Thymus (tissue), 11 donors: ENCODE measurements at regions not wholly inside any gene's neighbourhood (a gene's known extent, or its start where the extent isn't known, plus 50 kb on each side); places are given as distances from the start of the nearest gene placed in this dataset.

Source experiments
- DNase-seq, 9 donors: peaks; one replicate each; pipeline ENCODE4 v3.0.0-alpha.2; 2013; ENCODE audit warnings: low spot score in 9 of 9, low read depth in 6 of 9, missing footprints in 1 of 9
- H3K27ac ChIP-seq, 2 donors: one replicate each; pipeline ENCODE4 v1.5.1; 2013; ENCODE audit warnings: control low read depth in 1 of 2, low read depth in 1 of 2, low read length in 1 of 2, mild to moderate bottlenecking in 1 of 2, moderate library complexity in 1 of 2
- H3K27me3 ChIP-seq, 2 donors: one replicate each; pipeline ENCODE4 v1.5.1; 2013; ENCODE audit warnings: low read length in 1 of 2; ENCODE audit not compliant: control insufficient read depth in 2 of 2, insufficient read depth in 1 of 2
- H3K36me3 ChIP-seq, 2 donors: one replicate each; pipeline ENCODE4 v1.5.1; 2013; ENCODE audit warnings: low read length in 1 of 2, mild to moderate bottlenecking in 1 of 2, moderate library complexity in 1 of 2; ENCODE audit not compliant: control insufficient read depth in 2 of 2, insufficient read depth in 2 of 2
- H3K4me1 ChIP-seq, 2 donors: one replicate each; pipeline ENCODE4 v1.5.1; 2013; ENCODE audit warnings: low read length in 2 of 2; ENCODE audit not compliant: control insufficient read depth in 2 of 2, insufficient read depth in 2 of 2
- H3K4me3 ChIP-seq, 2 donors: one replicate each; pipeline ENCODE4 v1.5.1; 2013; ENCODE audit warnings: low read length in 2 of 2, control low read depth in 1 of 2, mild to moderate bottlenecking in 1 of 2
- H3K9me3 ChIP-seq, 2 donors: one replicate each; pipeline ENCODE4 v1.5.1; 2013; ENCODE audit warnings: low read length in 1 of 2, mild to moderate bottlenecking in 1 of 2; ENCODE audit not compliant: control insufficient read depth in 2 of 2, insufficient read depth in 1 of 2
- WGBS: extraction: QIAGEN DNeasy Blood & Tissue Kit; methylation state at CpG from one replicate; pipeline ENCODE4 v1.1.7; 2013; 5-methylcytosine and 5-hydroxymethylcytosine counted together
- donor health status: healthy.

GRCh38 chr10:56090914-56091540 is 270.0 kb downstream of the ZWINT start:
- Histone ChIP-seq H3K27ac (no peak overlapping the region), H3K9me3 (peaks cover 0 to 7% of the 10 kb centered on the region in 2 donors), H3K36me3 (no peaks in the 10 kb centered on the region), H3K4me3 (no peak overlapping the region), H3K4me1 (no peaks in the 10 kb centered on the region), H3K27me3 (no peaks in the 10 kb centered on the region)
- no peak for DNase-seq
- 53% methylated on average over 3 of the region's 3 CpGs for WGBS

DNA sequence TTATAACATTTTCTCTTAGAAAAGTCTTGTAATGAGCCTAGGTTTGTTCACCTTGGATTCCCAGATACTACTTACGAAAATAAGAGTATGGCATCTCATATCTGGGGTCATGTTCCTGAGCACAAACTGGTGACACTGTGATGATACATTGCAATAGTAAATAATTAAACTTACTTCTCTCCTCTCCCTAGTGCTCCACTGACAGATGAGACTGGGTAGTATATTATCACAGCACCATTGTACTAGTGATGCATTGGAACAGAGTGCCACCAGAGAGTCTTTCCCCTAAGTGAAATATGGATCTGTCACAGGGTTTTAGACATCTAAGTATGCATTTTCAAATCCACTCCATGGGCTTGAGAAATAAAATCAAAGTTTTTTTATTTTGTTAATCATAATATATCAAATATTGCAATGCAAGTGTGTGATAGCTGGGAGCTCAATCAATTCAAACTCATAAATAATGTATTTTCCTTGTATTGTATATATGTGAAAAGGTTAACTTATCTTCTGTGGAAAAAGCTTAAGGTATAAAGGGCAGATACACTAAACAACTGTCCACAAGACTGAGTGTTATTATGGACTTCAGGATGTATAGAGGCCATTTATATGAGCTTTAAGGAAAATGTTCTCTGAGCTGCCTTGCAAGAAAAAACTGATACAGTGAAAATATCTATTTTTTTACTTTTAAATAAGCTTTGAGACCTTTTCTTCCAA is 275.5 kb downstream of the ZWINT start:
- Histone ChIP-seq H3K4me3 (no peak overlapping the region), H3K27ac (no peak overlapping the region), H3K4me1 (no peaks in the 10 kb centered on the region), H3K27me3 (no peaks in the 10 kb centered on the region), H3K9me3 (no peaks in the 10 kb centered on the region), H3K36me3 (no peaks in the 10 kb centered on the region)
- no peak for DNase-seq
- 85% methylated on average over 1 of the region's 1 CpG for WGBS

DNA sequence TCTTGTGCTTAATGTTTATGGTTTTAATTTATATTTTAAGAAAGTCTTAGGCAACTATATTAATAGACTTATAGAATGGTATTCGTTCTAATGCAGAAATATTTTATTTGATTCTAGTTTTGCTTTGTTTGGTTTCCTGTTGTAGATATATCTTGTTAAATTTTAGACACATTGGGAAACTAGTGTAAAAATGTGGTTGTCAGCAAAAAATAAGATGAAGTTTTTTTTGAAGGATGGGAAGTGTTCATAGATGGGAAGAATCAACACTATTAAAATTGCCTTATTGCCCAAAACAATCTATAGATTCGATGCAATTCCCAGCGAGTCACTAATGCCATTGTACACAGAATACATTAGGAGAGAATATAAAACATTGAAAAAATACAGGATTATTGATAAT is 278.9 kb downstream of the ZWINT start:
- 90% methylated on average over 3 of the region's 3 CpGs for WGBS
- Histone ChIP-seq H3K4me1 (no peaks in the 10 kb centered on the region), H3K9me3 (no peaks in the 10 kb centered on the region), H3K27ac (no peak overlapping the region), H3K36me3 (no peaks in the 10 kb centered on the region), H3K4me3 (no peak overlapping the region), H3K27me3 (no peaks in the 10 kb centered on the region)
- DNase-seq: no peak

GRCh38 chr10:56068473-56069263 is 292.4 kb downstream of the ZWINT start:
- no peaks in the 10 kb centered on the region for H3K36me3 ChIP-seq
- H3K27me3 ChIP-seq: no peaks in the 10 kb centered on the region
- peaks cover 0 to 17% of the 10 kb centered on the region in 2 donors for H3K9me3 ChIP-seq
- no peak for DNase-seq
- 77% methylated on average over 12 of the region's 12 CpGs for WGBS
- no peak overlapping the region for H3K27ac ChIP-seq
- H3K4me1 ChIP-seq: no peaks in the 10 kb centered on the region
- H3K4me3 ChIP-seq: no peak overlapping the region

DNA sequence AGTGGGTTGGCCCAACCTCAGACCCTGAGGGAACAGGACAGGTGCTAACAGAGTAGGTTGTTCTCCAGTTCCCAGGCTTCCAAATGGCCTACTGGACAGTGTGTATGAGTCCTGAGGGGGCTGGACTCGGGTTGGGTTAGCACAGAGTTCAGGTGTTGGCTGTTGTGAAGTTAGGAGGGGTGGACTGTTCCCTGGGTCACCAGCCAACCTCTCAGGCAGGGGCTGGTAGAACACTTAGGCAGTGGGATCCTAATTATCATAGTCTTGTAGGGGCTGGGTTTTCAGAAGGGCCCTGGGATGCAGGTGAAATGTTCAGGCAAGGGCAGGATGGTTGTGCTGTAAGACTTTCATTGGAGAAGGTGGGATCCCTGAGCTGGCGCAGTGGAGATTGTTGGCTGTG is 293.0 kb downstream of the ZWINT start:
- H3K27ac ChIP-seq: no peak overlapping the region
- no peaks in the 10 kb centered on the region for H3K4me1 ChIP-seq
- H3K9me3 ChIP-seq: peaks cover 0 to 17% of the 10 kb centered on the region in 2 donors
- DNase-seq: no peak
- no peaks in the 10 kb centered on the region for H3K36me3 ChIP-seq
- 81% methylated on average over 2 of the region's 2 CpGs for WGBS
- no peaks in the 10 kb centered on the region for H3K27me3 ChIP-seq
- no peak overlapping the region for H3K4me3 ChIP-seq

GRCh38 chr10:56063642-56064041 is 297.4 kb downstream of the ZWINT start:
- Histone ChIP-seq H3K9me3 (peaks cover 0 to 14% of the 10 kb centered on the region in 2 donors), H3K27ac (no peak overlapping the region), H3K36me3 (no peaks in the 10 kb centered on the region), H3K27me3 (no peaks in the 10 kb centered on the region), H3K4me1 (no peaks in the 10 kb centered on the region), H3K4me3 (no peak overlapping the region)
- WGBS: 95% methylated on average over 1 of the region's 1 CpG
- no peak for DNase-seq

GRCh38 chr10:56057860-56058259 is 303.2 kb downstream of the ZWINT start:
- no peak for DNase-seq
- H3K36me3 ChIP-seq: no peaks in the 10 kb centered on the region
- 91% methylated on average over 2 of the region's 2 CpGs for WGBS
- H3K4me1 ChIP-seq: no peaks in the 10 kb centered on the region
- H3K27me3 ChIP-seq: no peaks in the 10 kb centered on the region
- H3K27ac ChIP-seq: no peak overlapping the region
- no peaks in the 10 kb centered on the region for H3K9me3 ChIP-seq
- no peak overlapping the region for H3K4me3 ChIP-seq

GRCh38 chr10:56035489-56035888 is 325.6 kb downstream of the ZWINT start:
- Histone ChIP-seq H3K9me3 (no peaks in the 10 kb centered on the region), H3K36me3 (no peaks in the 10 kb centered on the region), H3K4me1 (no peaks in the 10 kb centered on the region), H3K4me3 (no peak overlapping the region), H3K27me3 (no peaks in the 10 kb centered on the region), H3K27ac (no peak overlapping the region)
- 95% methylated on average over 8 of the region's 8 CpGs for whole genome bisulfite sequencing
- no peak for DNase-seq
